Ovary (tissue), 3 donors: ENCODE measurements at regions not wholly inside any gene's neighbourhood (a gene's known extent, or its start where the extent isn't known, plus 50 kb on each side); places are given as distances from the start of the nearest gene placed in this dataset.

ENCODE experiments used
- POLR2A ChIP-seq: fragments of 450-650 bp; IDR thresholded peaks from one replicate; pipeline ENCODE4 v1.6.1; 2017; ENCODE audit warnings: antibody characterized with exemption, mild to moderate bottlenecking, moderate library complexity
- TF ChIP-seq, protein P1 (sequence below), 3 donors: fragments of 450-650 bp in 2 of 3; fragments of 200-600 bp in 1 of 3; IDR thresholded peaks; one replicate each; pipeline versions ENCODE4 v1.5.1 to v1.8.0; 2016 to 2022; ENCODE audit warnings: antibody characterized with exemption in 3 of 3, mild to moderate bottlenecking in 1 of 3
- donor health status: DM: no; HTN: no; CAD: no.

DNA sequence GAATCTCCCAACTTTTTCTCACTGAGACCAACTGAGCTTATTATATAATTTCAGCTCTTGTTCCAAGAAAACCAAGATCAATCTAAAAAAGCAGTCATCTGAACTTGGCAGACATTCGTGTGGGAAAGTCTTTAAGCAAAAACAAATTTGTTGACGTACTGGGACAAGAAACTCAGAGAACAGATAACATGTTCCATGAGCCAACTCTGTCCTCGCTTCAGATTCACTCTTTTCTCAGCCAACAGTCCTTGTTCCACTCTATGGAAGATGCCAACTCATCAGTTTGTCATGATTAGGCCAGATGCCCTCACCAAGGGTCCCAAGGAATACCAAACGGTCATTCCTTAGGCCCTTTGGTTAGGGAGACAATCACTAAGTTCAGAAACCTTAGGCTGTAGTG, 224.2 kb upstream of the CTAGE1 start:
- TF ChIP-seq, protein P1, sequence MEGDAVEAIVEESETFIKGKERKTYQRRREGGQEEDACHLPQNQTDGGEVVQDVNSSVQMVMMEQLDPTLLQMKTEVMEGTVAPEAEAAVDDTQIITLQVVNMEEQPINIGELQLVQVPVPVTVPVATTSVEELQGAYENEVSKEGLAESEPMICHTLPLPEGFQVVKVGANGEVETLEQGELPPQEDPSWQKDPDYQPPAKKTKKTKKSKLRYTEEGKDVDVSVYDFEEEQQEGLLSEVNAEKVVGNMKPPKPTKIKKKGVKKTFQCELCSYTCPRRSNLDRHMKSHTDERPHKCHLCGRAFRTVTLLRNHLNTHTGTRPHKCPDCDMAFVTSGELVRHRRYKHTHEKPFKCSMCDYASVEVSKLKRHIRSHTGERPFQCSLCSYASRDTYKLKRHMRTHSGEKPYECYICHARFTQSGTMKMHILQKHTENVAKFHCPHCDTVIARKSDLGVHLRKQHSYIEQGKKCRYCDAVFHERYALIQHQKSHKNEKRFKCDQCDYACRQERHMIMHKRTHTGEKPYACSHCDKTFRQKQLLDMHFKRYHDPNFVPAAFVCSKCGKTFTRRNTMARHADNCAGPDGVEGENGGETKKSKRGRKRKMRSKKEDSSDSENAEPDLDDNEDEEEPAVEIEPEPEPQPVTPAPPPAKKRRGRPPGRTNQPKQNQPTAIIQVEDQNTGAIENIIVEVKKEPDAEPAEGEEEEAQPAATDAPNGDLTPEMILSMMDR (IDR thresholded peaks at IDR 0.05): no peak
- no peak for TF ChIP-seq POLR2A
